DOHH2 (cell line): ENCODE measurements at regions not wholly inside any gene's neighbourhood (a gene's known extent, or its start where the extent isn't known, plus 50 kb on each side); places are given as distances from the start of the nearest gene placed in this dataset.
"Not testable (repeated sequence)": the region's sequence is repeated elsewhere in the genome, so short reads cannot be mapped to it uniquely, and the experiment has no call there.

Experiments used
- CTCF ChIP-seq: fragments of 200-600 bp; sonication (generic); IDR thresholded peaks from one replicate; pipeline ENCODE4 v1.5.1; 2014; ENCODE audit warnings: antibody characterized with exemption, mild to moderate bottlenecking, low read depth, low read length; ENCODE audit not compliant: poor library complexity, severe bottlenecking
- EZH2phosphoT487 ChIP-seq: fragments of 200-600 bp; sonication (generic); IDR thresholded peaks from 2 replicates; pipeline ENCODE4 v1.6.1; 2017; ENCODE audit warnings: borderline replicate concordance, mild to moderate bottlenecking, antibody characterized with exemption, low read length, moderate library complexity, mixed read lengths

DNA sequence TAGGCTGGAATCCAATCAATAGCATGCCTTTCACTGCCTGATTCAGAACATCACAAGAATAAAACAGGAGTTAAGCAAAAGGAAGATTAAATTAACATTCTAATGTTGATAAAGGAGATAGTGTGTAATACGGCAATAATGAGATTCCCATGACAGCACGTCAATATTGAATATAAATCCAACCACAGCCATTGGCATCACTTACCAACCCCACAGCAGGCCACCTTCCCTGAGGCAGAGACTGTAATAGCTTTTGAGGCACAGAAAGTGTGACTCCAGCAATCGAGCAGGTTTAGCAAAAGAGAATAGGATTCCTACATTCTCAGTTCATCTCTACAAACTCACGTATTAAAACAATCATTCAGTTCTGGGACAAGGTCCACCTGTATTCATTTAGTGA lies 954.6 kb upstream of the CDH18 start:
- TF ChIP-seq CTCF, EZH2phosphoT487: not testable (repeated sequence)
